ENCODE measurements at regions not wholly inside any gene's neighbourhood (a gene's known extent, or its start where the extent isn't known, plus 50 kb on each side); places are given as distances from the start of the nearest gene placed in this dataset.
"Not testable (repeated sequence)": the region's sequence is repeated elsewhere in the genome, so short reads cannot be mapped to it uniquely, and the experiment has no call there.

DNA sequence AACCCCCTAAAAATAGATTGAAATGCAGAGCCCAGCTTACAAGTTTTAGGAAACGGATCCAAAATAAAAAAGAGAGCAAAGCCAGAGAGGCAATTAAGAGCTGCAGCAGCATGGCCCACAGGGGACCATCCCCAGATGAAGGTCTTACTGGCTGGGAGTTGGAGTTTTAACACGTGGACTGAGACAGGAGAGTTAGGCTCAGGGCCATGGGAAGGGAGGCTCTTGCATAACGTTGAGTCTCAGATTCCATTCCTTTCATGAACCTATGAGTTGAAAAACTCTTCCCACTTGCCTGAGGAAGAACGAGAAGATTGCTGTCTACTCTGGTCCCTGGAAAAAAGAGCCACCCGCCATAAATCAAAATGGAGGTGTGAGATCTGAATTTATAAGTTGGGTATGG, 101.8 kb upstream of the NDUFV2 start:
- no peak overlapping the region for H3K4me3 Mint-ChIP-seq
- H3K9me3 ChIP-seq (ENCODE audit: control insufficient read depth, low read length, poor library complexity, severe bottlenecking): no peaks in the 10 kb centered on the region
- H3K27ac Mint-ChIP-seq: no peak overlapping the region
- peaks cover 4% of the 10 kb centered on the region for H3K4me1 Mint-ChIP-seq
- DNase-seq: no peak
- peaks cover 64% of the 10 kb centered on the region for H3K27me3 Mint-ChIP-seq
- no peak for ATAC-seq
- peaks cover 2% of the 10 kb centered on the region for H3K36me3 Mint-ChIP-seq (ENCODE audit: low read depth)

DNA sequence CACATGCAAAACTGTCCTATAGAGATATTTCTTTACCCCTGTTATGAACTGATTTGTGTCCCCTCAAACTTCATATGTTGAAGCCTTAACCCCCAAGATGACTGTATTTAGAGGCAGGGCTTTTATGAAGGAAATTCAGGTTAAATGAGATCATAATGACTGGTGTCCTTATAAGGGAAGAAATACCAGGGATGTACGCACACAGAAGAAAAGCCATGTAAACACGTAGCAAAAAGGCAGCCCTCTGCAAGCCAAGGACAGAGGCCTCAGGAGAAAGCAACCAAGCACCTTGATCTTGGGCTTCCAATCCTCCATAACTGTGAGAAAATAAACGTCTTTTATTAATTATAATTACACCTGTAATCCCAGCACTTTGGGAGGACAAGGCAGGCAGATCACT, 101.3 kb upstream of the NDUFV2 start:
- no peak overlapping the region for H3K4me3 Mint-ChIP-seq
- no peaks in the 10 kb centered on the region for H3K9me3 ChIP-seq (ENCODE audit: control insufficient read depth, low read length, poor library complexity, severe bottlenecking)
- peaks cover 62% of the 10 kb centered on the region for H3K27me3 Mint-ChIP-seq
- H3K4me1 Mint-ChIP-seq: peaks cover 4% of the 10 kb centered on the region
- no peak for ATAC-seq
- H3K27ac Mint-ChIP-seq: no peak overlapping the region
- peaks cover 2% of the 10 kb centered on the region for H3K36me3 Mint-ChIP-seq (ENCODE audit: low read depth)
- DNase-seq: no peak

DNA sequence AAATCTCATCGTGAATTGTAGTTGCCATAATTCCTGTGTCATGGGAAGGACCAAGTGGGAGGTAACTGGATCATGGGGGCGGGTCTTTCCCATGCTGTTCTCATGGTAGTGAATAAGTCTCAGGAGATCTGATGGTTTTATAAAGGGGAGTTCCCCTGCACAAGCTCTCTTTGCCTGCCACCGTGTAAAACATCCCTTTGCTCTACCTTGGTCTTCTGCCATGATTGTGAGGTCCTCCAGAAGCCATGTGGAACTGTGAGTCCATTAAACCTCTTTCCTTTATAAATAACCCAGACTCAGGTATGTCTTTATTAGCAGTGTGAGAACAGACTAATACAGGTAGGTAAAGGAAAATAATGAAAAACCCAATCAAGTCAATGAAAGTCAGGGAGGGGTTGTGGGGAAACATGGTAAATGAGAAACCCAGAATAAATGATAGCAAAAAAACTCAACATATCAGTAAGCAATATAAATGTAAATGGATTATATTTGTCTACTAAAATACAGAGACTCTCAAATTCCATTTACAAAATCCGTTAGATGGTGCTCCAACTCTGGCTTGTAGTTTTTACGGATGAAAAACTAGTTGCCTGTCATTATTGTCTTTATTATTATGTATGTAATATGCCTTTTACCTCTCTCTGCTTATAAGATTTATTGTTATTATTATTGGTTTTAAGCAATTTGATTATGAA, 98.9 kb upstream of the NDUFV2 start:
- Mint-ChIP-seq H3K4me3 (no peak overlapping the region), H3K36me3 (ENCODE audit: low read depth) (peaks cover 2% of the 10 kb centered on the region), H3K27ac (no peak overlapping the region), H3K4me1 (peaks cover 4% of the 10 kb centered on the region), H3K27me3 (peaks cover 48% of the 10 kb centered on the region)
- no peak for ATAC-seq
- DNase-seq: no peak
- H3K9me3 ChIP-seq (ENCODE audit: control insufficient read depth, low read length, poor library complexity, severe bottlenecking): no peaks in the 10 kb centered on the region

DNA sequence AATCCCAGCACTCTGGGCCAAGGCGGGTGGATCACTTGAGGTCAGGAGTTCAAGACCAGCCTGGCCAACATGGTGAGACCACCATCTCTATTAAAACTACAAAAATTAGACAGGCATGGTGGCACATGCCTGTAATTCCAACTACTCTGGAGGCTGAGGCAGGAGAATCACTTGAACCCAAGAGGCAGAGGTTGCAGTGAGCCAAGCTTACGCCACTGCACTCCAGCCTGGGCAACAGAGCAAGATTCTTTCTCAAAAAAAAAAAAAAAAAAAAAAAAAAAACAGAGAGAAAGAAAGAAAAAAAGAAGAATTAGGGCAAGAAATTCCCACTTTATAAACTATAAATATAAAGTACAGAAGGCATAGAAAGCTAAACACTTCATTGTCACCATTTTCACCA, 98.2 kb upstream of the NDUFV2 start:
- H3K4me3 Mint-ChIP-seq; H3K9me3 ChIP-seq (ENCODE audit: control insufficient read depth, low read length, poor library complexity, severe bottlenecking); DNase-seq; H3K27ac Mint-ChIP-seq; H3K4me1 Mint-ChIP-seq; ATAC-seq; H3K36me3 Mint-ChIP-seq (ENCODE audit: low read depth): not testable (repeated sequence)
- H3K27me3 Mint-ChIP-seq: peaks cover 48% of the 10 kb centered on the region

DNA sequence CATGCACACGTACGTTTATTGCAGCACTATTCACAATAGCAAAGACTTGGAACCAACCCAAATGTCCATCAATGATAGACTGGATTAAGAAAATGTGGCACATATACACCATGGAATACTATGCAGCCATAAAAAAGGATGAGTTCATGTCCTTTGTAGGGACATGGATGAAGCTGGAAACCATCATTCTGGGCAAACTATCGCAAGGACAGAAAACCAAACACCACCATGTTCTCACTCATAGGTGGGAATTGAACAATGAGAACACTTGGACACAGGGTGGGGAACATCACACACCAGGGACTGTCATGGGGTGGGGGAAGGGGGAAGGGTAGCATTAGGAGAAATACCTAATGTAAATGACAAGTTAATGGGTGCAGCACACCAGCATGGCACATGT, 94.8 kb upstream of the NDUFV2 start:
- H3K27ac Mint-ChIP-seq; H3K4me3 Mint-ChIP-seq; H3K36me3 Mint-ChIP-seq (ENCODE audit: low read depth); H3K4me1 Mint-ChIP-seq; DNase-seq; ATAC-seq; H3K9me3 ChIP-seq (ENCODE audit: control insufficient read depth, low read length, poor library complexity, severe bottlenecking): not testable (repeated sequence)
- peaks cover 33% of the 10 kb centered on the region for H3K27me3 Mint-ChIP-seq

DNA sequence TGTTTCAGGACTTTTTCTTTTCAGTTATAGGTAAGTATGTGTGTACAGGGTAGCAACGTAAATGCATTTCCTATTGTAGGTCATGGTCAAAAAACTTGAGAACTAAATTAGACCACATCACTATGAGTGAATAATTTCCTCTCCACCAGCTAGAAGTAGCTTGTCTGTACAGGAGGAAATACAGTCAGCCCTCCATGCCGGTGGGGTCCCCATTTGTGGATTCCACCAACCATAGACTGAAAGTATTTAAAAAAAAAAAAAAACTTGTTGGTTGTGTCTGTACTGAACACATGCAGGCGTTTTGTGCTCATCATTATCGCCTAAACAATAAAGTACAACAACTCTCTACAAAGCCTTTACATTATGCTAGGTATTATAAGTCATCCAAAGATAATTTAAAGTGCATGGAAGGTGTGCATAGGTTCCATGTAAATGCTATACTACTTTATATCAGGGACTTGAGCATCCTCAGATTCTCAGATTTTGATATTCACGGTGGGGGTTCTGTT, 94.2 kb upstream of the NDUFV2 start:
- Mint-ChIP-seq H3K27me3 (peaks cover 29% of the 10 kb centered on the region), H3K27ac (no peak overlapping the region), H3K4me3 (no peak overlapping the region), H3K4me1 (peaks cover 2% of the 10 kb centered on the region), H3K36me3 (ENCODE audit: low read depth) (peaks cover 2% of the 10 kb centered on the region)
- ATAC-seq (no peak), DNase-seq (no peak)
- H3K9me3 ChIP-seq (ENCODE audit: control insufficient read depth, low read length, poor library complexity, severe bottlenecking): no peaks in the 10 kb centered on the region

DNA sequence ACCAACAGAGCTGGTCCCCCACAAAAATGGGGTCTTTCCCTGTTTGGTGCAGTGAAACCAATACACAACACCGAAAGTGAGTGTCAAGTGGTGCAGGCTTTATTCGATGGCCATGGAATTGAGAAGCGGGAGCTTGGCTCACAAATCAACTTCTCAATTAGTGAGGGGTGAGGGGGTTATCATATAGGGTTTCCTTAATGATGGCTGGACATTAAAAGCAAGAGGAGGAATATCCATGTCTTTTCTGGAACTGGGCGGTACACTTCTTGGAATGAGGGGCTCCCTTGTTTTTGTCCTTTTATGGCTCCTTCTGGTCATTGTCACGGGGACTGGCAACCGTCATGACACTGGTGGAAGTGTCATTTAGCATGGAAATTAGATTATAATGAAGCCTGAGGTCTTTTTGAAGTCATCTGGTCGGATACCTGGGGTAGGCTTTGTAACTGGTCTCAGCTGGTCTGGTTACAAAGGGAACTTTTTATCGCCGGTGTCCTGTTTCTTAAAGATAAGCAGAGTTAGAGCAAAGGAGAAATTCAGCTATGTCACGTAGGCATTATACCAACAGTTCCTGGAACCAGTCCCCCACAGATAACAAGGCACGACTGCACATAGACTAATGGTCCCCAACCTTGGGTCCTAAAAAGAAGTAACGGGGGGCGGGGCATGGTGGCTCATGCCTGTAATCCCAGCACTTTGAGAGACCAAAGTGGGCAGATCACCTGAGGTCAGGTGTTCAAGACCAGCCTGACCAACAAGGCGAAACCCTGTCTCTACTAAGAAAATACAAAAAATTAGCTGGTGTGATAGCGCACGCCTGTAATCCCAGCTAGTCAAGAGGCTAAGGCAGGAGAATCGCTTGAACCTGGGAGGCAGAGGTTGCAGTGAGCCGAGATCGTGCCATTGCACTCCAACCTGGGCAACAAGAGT, 93.5 kb upstream of the NDUFV2 start:
- DNase-seq: no peak
- H3K27me3 Mint-ChIP-seq: peaks cover 25% of the 10 kb centered on the region
- no peak overlapping the region for H3K4me3 Mint-ChIP-seq
- ATAC-seq: no peak
- no peaks in the 10 kb centered on the region for H3K36me3 Mint-ChIP-seq (ENCODE audit: low read depth)
- H3K9me3 ChIP-seq (ENCODE audit: control insufficient read depth, low read length, poor library complexity, severe bottlenecking): no peaks in the 10 kb centered on the region
- H3K27ac Mint-ChIP-seq: no peak overlapping the region
- peaks cover 2% of the 10 kb centered on the region for H3K4me1 Mint-ChIP-seq

DNA sequence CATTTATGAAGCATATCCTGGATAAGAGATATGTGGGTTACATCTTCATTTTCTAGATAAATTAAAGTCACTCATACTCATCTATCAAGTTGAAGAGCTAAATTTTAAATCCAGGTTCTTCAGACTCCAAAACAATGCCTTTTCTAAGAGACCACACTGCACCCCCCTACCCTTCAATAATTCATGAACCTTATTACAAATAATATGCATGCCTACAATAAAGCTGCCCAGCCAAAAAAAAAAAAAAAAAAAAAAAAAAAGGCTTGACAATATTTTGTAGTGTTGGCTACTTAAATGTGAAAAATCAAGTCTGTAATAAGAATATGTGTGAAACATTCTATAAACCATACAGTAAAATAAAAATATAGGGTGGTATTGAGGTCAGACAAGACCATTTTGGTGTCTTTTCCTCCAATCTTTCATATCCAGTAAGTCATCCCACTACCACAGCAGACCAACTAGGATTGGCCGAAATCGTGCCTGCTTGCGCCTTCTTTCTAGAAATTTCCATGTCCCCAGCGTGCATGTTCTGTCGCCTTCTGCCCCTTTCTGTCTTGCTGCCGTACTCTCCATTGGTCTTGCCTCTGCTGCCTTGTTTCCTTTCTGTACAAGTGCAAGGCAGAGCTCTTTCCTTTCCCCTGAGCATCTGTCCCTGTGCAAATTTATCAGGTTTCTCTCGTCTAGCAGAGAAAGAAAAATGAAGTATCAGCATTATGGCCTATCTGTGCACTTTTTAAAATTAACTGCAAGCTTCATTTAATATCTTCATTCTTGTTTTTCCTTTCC, 92.6 kb upstream of the NDUFV2 start:
- no peaks in the 10 kb centered on the region for H3K36me3 Mint-ChIP-seq (ENCODE audit: low read depth)
- no peaks in the 10 kb centered on the region for H3K9me3 ChIP-seq (ENCODE audit: control insufficient read depth, low read length, poor library complexity, severe bottlenecking)
- H3K4me1 Mint-ChIP-seq: peaks cover 2% of the 10 kb centered on the region
- no peak for DNase-seq
- peaks cover 25% of the 10 kb centered on the region for H3K27me3 Mint-ChIP-seq
- ATAC-seq: no peak
- H3K27ac Mint-ChIP-seq: no peak overlapping the region
- H3K4me3 Mint-ChIP-seq: no peak overlapping the region

DNA sequence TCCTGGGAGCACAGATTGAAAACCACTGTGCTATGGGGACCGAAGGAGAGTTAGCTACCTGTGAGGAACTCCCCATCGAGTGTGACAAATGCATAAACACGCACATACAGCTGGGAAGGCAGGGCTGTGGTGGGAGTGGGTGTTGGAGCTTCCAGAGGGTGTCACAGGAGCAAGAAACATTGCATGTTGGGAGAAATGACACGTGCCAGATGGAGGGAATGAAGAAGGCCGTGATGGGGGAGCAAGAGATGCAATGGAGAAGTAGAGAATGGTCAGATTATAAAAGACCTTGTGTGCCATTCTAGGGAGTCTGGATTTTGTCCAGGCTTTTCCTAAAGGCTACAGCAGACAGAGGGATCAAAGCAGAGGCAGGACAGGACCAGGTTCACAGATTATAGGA, 91.1 kb upstream of the NDUFV2 start:
- no peak for ATAC-seq
- no peaks in the 10 kb centered on the region for H3K9me3 ChIP-seq (ENCODE audit: control insufficient read depth, low read length, poor library complexity, severe bottlenecking)
- H3K27me3 Mint-ChIP-seq: peaks cover 20% of the 10 kb centered on the region
- no peak overlapping the region for H3K27ac Mint-ChIP-seq
- no peak overlapping the region for H3K4me3 Mint-ChIP-seq
- no peak for DNase-seq
- no peaks in the 10 kb centered on the region for H3K36me3 Mint-ChIP-seq (ENCODE audit: low read depth)
- peaks cover 2% of the 10 kb centered on the region for H3K4me1 Mint-ChIP-seq

DNA sequence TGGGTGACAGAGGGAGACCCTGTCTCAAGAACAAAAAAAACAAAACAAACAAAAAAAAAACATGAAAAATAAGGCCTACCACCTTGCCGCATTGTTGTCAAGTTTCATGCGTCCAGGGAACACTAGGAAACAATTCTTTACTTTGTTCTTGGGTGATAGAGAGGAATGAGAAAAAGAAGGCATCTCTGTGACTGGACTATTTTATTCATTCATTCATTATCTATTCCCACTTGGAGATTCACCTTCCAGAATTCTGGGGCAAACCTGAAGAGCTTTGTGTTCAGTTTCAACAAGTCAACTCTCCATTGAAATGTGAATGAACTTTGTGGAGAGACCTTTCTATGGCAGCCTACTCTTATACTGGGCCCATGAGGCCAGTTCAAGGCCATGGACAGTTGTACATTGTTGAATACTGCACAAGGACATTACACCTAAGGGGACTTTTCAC, 88.5 kb upstream of the NDUFV2 start:
- H3K27ac Mint-ChIP-seq: no peak overlapping the region
- no peak overlapping the region for H3K4me3 Mint-ChIP-seq

DNA sequence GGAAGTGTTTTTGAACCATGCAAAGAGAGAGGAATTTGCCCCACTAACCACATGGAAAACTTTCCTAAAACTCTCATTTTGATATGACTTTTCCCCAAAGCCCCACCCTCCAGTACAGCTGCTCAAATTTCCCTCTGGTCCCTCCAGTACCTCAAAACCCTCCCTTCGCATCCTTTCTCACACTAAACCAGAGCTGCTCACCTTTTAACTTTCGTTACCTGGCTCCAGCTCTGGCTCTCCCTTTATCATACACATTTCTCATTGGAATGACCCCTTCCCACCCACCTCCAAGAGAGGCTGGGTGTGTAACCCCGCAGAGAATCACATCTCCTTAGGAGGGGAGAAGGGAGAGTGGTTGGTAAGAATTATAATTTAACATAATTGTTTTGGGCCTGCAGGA, 86.8 kb upstream of the NDUFV2 start:
- no peaks in the 10 kb centered on the region for H3K9me3 ChIP-seq (ENCODE audit: control insufficient read depth, low read length, poor library complexity, severe bottlenecking)
- no peak overlapping the region for H3K4me3 Mint-ChIP-seq
- H3K4me1 Mint-ChIP-seq: peaks cover 9% of the 10 kb centered on the region
- H3K36me3 Mint-ChIP-seq (ENCODE audit: low read depth): no peaks in the 10 kb centered on the region
- peaks cover 9% of the 10 kb centered on the region for H3K27me3 Mint-ChIP-seq
- DNase-seq: no peak
- ATAC-seq: no peak
- no peak overlapping the region for H3K27ac Mint-ChIP-seq

More for the DNA sequence above, 88.5 kb upstream of the NDUFV2 start:
- no peaks in the 10 kb centered on the region for H3K9me3 ChIP-seq (ENCODE audit: control insufficient read depth, low read length, poor library complexity, severe bottlenecking)
- ATAC-seq (no peak), DNase-seq (no peak)
- H3K27me3 Mint-ChIP-seq: peaks cover 14% of the 10 kb centered on the region
- H3K4me1 Mint-ChIP-seq: peaks cover 9% of the 10 kb centered on the region
- H3K36me3 Mint-ChIP-seq (ENCODE audit: low read depth): no peaks in the 10 kb centered on the region

DNA sequence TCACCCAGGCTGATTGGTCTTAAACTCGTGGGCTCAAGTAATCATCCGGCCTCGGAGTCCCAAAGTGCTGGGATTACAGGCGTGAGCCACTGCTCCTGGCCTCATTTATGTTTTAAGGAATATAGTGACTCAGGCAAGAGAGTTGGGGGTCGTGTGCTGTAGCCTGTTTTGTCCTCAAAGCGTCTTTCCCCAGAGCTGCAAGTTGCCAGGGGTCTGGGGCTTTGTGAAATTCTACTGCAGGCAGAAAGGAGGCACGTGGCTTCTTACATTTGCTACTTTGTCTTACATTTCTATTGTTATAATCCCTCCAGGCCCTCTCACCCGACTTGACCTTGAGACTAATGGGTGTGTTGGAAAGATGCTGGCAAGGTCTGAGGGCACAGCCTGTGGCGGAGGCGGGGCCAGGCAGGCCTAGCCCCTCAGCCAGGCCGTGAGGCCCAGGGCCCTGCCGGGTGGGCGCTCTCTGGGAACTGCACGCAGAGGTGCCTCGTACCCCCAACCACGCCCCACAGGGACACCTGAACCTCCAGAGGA, 85.8 kb upstream of the NDUFV2 start:
- no peaks in the 10 kb centered on the region for H3K9me3 ChIP-seq (ENCODE audit: control insufficient read depth, low read length, poor library complexity, severe bottlenecking)
- Mint-ChIP-seq H3K27ac (no peak overlapping the region), H3K36me3 (ENCODE audit: low read depth) (no peaks in the 10 kb centered on the region), H3K27me3 (no peaks in the 10 kb centered on the region), H3K4me3 (no peak overlapping the region), H3K4me1 (peaks cover 9% of the 10 kb centered on the region)
- ATAC-seq (no peak), DNase-seq (no peak)

Data from T-helper 17 cell (primary cell).